BLaER1 (cell line): ENCODE measurements at regions not wholly inside any gene's neighbourhood (a gene's known extent, or its start where the extent isn't known, plus 50 kb on each side); places are given as distances from the start of the nearest gene placed in this dataset.
"Not testable (repeated sequence)": the region's sequence is repeated elsewhere in the genome, so short reads cannot be mapped to it uniquely, and the experiment has no call there.

Source experiments
- H3K27ac ChIP-seq: shearing (Covaris generic); formaldehyde crosslinking; 2 replicates; pipeline ENCODE4 v1.8.1; 2022
- H3K27me3 ChIP-seq: shearing (Covaris generic); formaldehyde crosslinking; 2 replicates; pipeline ENCODE4 v1.8.1; 2022
- H3K36me3 ChIP-seq: shearing (Covaris generic); formaldehyde crosslinking; 2 replicates; pipeline ENCODE4 v1.8.1; 2022
- H3K4me1 ChIP-seq: shearing (Covaris generic); formaldehyde crosslinking; 2 replicates; pipeline ENCODE4 v1.8.1; 2022
- H3K4me2 ChIP-seq: shearing (Covaris generic); formaldehyde crosslinking; 2 replicates; pipeline ENCODE4 v1.8.1; 2022
- H3K4me3 ChIP-seq: shearing (Covaris generic); formaldehyde crosslinking; 2 replicates; pipeline ENCODE4 v1.8.1; 2022
- H3K9ac ChIP-seq: shearing (Covaris generic); formaldehyde crosslinking; 2 replicates; pipeline ENCODE4 v1.8.1; 2022
- H3K9me3 ChIP-seq: shearing (Covaris generic); formaldehyde crosslinking; 2 replicates; pipeline ENCODE4 v1.8.1; 2022
- H4K20me1 ChIP-seq: shearing (Covaris generic); formaldehyde crosslinking; 2 replicates; pipeline ENCODE4 v1.8.1; 2022
- Cebpa-rat ChIP-seq: shearing (Covaris generic); IDR thresholded peaks from 2 replicates; pipeline ENCODE4 v1.8.1; 2022

GRCh38 chr7:110446658-110447057, 644.3 kb upstream of the LRRN3 start:
- Histone ChIP-seq H3K4me3 (no peak overlapping the region), H3K9me3 (no peaks in the 10 kb centered on the region)

GRCh38 chr7:110448918-110449317, 642.0 kb upstream of the LRRN3 start:
- no peak overlapping the region for H3K4me3 ChIP-seq
- no peak for TF ChIP-seq Cebpa-rat
- H3K4me1 ChIP-seq = no peaks in the 10 kb centered on the region
- no peaks in the 10 kb centered on the region for H3K27me3 ChIP-seq
- H4K20me1 ChIP-seq = no peaks in the 10 kb centered on the region
- no peaks in the 10 kb centered on the region for H3K36me3 ChIP-seq
- H3K27ac ChIP-seq = no peak overlapping the region
- no peak overlapping the region for H3K9ac ChIP-seq
- no peak overlapping the region for H3K4me2 ChIP-seq
- H3K9me3 ChIP-seq = no peaks in the 10 kb centered on the region

More at GRCh38 chr7:110446658-110447057, 644.3 kb upstream of the LRRN3 start:
- H3K27ac ChIP-seq = no peak overlapping the region
- no peak overlapping the region for H3K4me2 ChIP-seq
- no peaks in the 10 kb centered on the region for H3K4me1 ChIP-seq
- H3K36me3 ChIP-seq = no peaks in the 10 kb centered on the region
- no peak overlapping the region for H3K9ac ChIP-seq
- H3K27me3 ChIP-seq = no peaks in the 10 kb centered on the region
- H4K20me1 ChIP-seq = no peaks in the 10 kb centered on the region
- TF ChIP-seq Cebpa-rat = no peak

- Histone ChIP-seq H3K4me1 (no peaks in the 10 kb centered on the region), H3K4me2 (no peak overlapping the region), H3K27me3 (no peaks in the 10 kb centered on the region), H3K4me3 (no peak overlapping the region), H3K9me3 (no peaks in the 10 kb centered on the region), H4K20me1 (no peaks in the 10 kb centered on the region), H3K27ac (no peak overlapping the region), H3K9ac (no peak overlapping the region), H3K36me3 (no peaks in the 10 kb centered on the region)
- no peak for TF ChIP-seq Cebpa-rat
Measured at GRCh38 chr7:110454713-110455112, 636.2 kb upstream of the LRRN3 start.

- Histone ChIP-seq H3K9ac (no peak overlapping the region), H4K20me1 (no peaks in the 10 kb centered on the region), H3K27ac (no peak overlapping the region), H3K9me3 (no peaks in the 10 kb centered on the region), H3K4me1 (no peaks in the 10 kb centered on the region), H3K36me3 (no peaks in the 10 kb centered on the region), H3K27me3 (no peaks in the 10 kb centered on the region), H3K4me3 (no peak overlapping the region), H3K4me2 (no peak overlapping the region)
- TF ChIP-seq Cebpa-rat = no peak
Measured at GRCh38 chr7:110461621-110462020, 629.3 kb upstream of the LRRN3 start.

GRCh38 chr7:110470420-110470819, 620.5 kb upstream of the LRRN3 start:
- H4K20me1 ChIP-seq = no peaks in the 10 kb centered on the region
- H3K4me3 ChIP-seq = no peak overlapping the region
- no peaks in the 10 kb centered on the region for H3K36me3 ChIP-seq
- no peaks in the 10 kb centered on the region; the same call in 1 of the 2 replicates for H3K9me3 ChIP-seq
- H3K27me3 ChIP-seq = no peaks in the 10 kb centered on the region
- H3K9ac ChIP-seq = no peak overlapping the region
- H3K4me2 ChIP-seq = no peak overlapping the region
- H3K27ac ChIP-seq = no peak overlapping the region
- no peaks in the 10 kb centered on the region for H3K4me1 ChIP-seq
- no peak for TF ChIP-seq Cebpa-rat

- H3K36me3 ChIP-seq, H3K4me3 ChIP-seq, H3K4me1 ChIP-seq, H4K20me1 ChIP-seq, H3K9me3 ChIP-seq, H3K27me3 ChIP-seq, H3K27ac ChIP-seq, H3K9ac ChIP-seq, H3K4me2 ChIP-seq: not testable (repeated sequence)
Measured at GRCh38 chr7:110472419-110472818, 618.5 kb upstream of the LRRN3 start.

- Histone ChIP-seq H3K4me1 (no peaks in the 10 kb centered on the region), H3K4me3 (no peak overlapping the region)
- no peak for TF ChIP-seq Cebpa-rat
Measured at GRCh38 chr7:110480964-110481363, 610.0 kb upstream of the LRRN3 start.

GRCh38 chr7:110483553-110483952, 607.4 kb upstream of the LRRN3 start:
- no peaks in the 10 kb centered on the region for H3K27me3 ChIP-seq
- no peak overlapping the region for H3K4me3 ChIP-seq
- no peaks in the 10 kb centered on the region for H3K36me3 ChIP-seq
- peaks cover 23% of the 10 kb centered on the region for H3K9me3 ChIP-seq
- H4K20me1 ChIP-seq = no peaks in the 10 kb centered on the region
- no peaks in the 10 kb centered on the region for H3K4me1 ChIP-seq
- no peak overlapping the region for H3K4me2 ChIP-seq
- no peak for TF ChIP-seq Cebpa-rat
- H3K27ac ChIP-seq = no peak overlapping the region
- no peak overlapping the region for H3K9ac ChIP-seq

More at GRCh38 chr7:110480964-110481363, 610.0 kb upstream of the LRRN3 start:
- Histone ChIP-seq H3K4me2 (no peak overlapping the region), H3K36me3 (no peaks in the 10 kb centered on the region), H3K9me3 (peaks cover 23% of the 10 kb centered on the region), H4K20me1 (no peaks in the 10 kb centered on the region), H3K27me3 (no peaks in the 10 kb centered on the region), H3K9ac (no peak overlapping the region), H3K27ac (no peak overlapping the region)

- Histone ChIP-seq H3K27me3 (no peaks in the 10 kb centered on the region), H3K4me2 (no peak overlapping the region), H3K27ac (no peak overlapping the region), H4K20me1 (no peaks in the 10 kb centered on the region), H3K9me3 (peaks cover 23% of the 10 kb centered on the region), H3K9ac (no peak overlapping the region), H3K36me3 (no peaks in the 10 kb centered on the region), H3K4me3 (no peak overlapping the region), H3K4me1 (no peaks in the 10 kb centered on the region)
- TF ChIP-seq Cebpa-rat = no peak
Measured at GRCh38 chr7:110484356-110484755, 606.6 kb upstream of the LRRN3 start.

GRCh38 chr7:110486549-110486948, 604.4 kb upstream of the LRRN3 start:
- no peak overlapping the region for H3K27ac ChIP-seq
- peaks cover 4% of the 10 kb centered on the region; the same call in 1 of the 2 replicates for H3K9me3 ChIP-seq
- H3K4me2 ChIP-seq = no peak overlapping the region
- no peak overlapping the region for H3K9ac ChIP-seq
- H3K4me1 ChIP-seq = no peaks in the 10 kb centered on the region
- no peaks in the 10 kb centered on the region for H4K20me1 ChIP-seq
- no peak for TF ChIP-seq Cebpa-rat
- H3K27me3 ChIP-seq = no peaks in the 10 kb centered on the region
- H3K4me3 ChIP-seq = no peak overlapping the region
- H3K36me3 ChIP-seq = no peaks in the 10 kb centered on the region

- Histone ChIP-seq H3K4me2 (no peak overlapping the region), H3K36me3 (no peaks in the 10 kb centered on the region), H3K27me3 (no peaks in the 10 kb centered on the region), H3K4me3 (no peak overlapping the region), H4K20me1 (no peaks in the 10 kb centered on the region), H3K27ac (no peak overlapping the region), H3K9ac (no peak overlapping the region), H3K9me3 (no peaks in the 10 kb centered on the region), H3K4me1 (no peaks in the 10 kb centered on the region)
- no peak for TF ChIP-seq Cebpa-rat
Measured at GRCh38 chr7:110502888-110503465, 588.0 kb upstream of the LRRN3 start.
